T1000 (cell line): ENCODE measurements at regions not wholly inside any gene's neighbourhood (a gene's known extent, or its start where the extent isn't known, plus 50 kb on each side); places are given as distances from the start of the nearest gene placed in this dataset.
"Not testable (repeated sequence)": the region's sequence is repeated elsewhere in the genome, so short reads cannot be mapped to it uniquely, and the experiment has no call there.

ENCODE experiments used
- DNase-seq: peaks from one replicate; lab custom pipeline; 2025; ENCODE audit warnings: mixed read lengths; lab: John Stamatoyannopoulos, UW

GRCh38 chr1:45258059-45258650 lies 51.8 kb upstream of the ZSWIM5 start:
- DNase-seq = no peak

- no peak for DNase-seq
These were observed 52.6 kb upstream of the ZSWIM5 start for GRCh38 chr1:45259053-45259452.

- no peak for DNase-seq
These were observed 53.8 kb upstream of the ZSWIM5 start for GRCh38 chr1:45260244-45260643.

- DNase-seq = no peak
These were observed 56.7 kb upstream of the ZSWIM5 start for GRCh38 chr1:45263132-45263531.

- DNase-seq = no peak
These were observed 58.8 kb upstream of the ZSWIM5 start for GRCh38 chr1:45265244-45265643.

- peak; percentile 40 for DNase-seq
These were observed 59.9 kb upstream of the ZSWIM5 start for GRCh38 chr1:45266151-45266801.

GRCh38 chr1:45268310-45268709 lies 58.4 kb upstream of the HPDL start:
- DNase-seq = not testable (repeated sequence)

- not testable (repeated sequence) for DNase-seq
These were observed 54.4 kb upstream of the HPDL start for GRCh38 chr1:45272267-45272666.

GRCh38 chr1:45272913-45273371 lies 53.8 kb upstream of the HPDL start:
- DNase-seq = peak; percentile 9

- DNase-seq = no peak
These were observed 51.6 kb upstream of the HPDL start for GRCh38 chr1:45275054-45275453.
